HG03439 (cell line): ENCODE measurements at regions not wholly inside any gene's neighbourhood (a gene's known extent, or its start where the extent isn't known, plus 50 kb on each side); places are given as distances from the start of the nearest gene placed in this dataset.
"Not testable (repeated sequence)": the region's sequence is repeated elsewhere in the genome, so short reads cannot be mapped to it uniquely, and the experiment has no call there.

Experiments used
- ATAC-seq: cut with Tn5 transposase; IDR thresholded peaks from one replicate; pipeline ENCODE4 v1.9.1; 2021; ENCODE audit warnings: mild to moderate bottlenecking, moderate library complexity; ENCODE audit not compliant: unreplicated experiment

DNA sequence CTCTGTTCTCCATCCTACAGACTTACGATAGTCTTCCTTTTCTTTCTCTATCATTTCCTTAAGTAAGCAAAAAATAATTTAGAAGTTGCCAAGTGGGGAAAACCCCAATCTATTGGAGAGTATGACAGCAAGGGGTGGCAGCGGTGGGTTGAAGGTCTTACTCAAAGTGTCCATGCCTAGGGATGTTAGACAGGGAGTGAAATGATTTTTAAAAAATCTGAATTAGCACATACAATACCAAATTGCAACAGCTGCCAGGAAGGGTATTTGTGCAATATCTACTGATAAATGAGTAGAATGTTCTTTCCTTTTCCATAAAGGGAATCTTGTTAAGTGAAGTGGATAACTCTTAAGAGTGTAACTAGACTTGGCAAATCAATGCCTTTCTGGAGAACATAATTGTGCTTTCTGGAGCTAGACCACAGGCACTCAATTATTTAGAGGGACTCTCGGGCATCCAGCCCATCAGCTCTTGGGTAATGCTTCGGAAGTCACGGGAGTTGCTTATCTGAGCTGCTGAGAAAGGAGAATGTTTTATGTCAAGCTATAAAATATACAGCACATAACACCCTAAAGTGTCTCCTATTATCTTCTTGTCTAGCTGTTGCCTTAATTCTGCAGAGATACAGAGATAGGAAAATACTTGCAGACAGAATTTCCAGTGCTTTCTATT is 151.5 kb downstream of the KCNJ2 start:
- no peak for ATAC-seq

DNA sequence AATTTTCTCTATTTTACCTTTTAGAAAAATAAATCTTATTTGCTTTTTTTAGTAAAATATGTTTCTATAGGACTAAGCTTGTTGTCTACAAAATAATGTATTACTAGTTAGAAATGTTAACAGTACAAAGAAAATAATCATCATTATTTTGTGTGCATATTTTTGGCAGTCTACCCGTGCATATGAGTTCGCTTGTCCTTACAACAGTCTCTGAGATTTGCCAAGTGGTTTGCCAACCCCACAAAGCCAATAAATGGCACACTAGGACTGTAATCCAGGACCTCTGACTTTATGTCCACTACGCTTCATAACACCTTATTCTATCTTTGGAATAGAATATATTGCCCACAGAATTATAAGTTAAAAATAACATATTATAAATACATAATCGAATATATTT is 152.0 kb downstream of the KCNJ2 start:
- no peak for ATAC-seq

DNA sequence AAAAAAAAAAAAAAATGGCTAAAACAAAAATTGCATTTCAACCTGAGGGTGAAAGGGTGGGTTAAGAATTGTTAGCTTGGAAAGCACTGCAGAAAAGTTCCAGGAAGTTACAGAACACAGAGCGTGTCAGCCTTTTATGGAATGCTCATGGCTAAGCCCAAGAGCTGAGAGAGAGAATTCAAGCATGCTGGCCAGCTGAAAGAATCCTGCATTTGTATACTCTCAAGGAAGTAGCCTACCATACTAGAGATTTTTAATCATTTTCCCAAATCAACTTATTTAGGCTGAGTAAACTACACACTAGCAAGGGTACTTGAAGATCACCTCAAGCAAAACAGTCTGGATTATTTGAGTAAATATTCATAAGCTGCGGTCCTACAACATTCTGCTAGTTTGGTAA is 153.9 kb downstream of the KCNJ2 start:
- no peak for ATAC-seq

DNA sequence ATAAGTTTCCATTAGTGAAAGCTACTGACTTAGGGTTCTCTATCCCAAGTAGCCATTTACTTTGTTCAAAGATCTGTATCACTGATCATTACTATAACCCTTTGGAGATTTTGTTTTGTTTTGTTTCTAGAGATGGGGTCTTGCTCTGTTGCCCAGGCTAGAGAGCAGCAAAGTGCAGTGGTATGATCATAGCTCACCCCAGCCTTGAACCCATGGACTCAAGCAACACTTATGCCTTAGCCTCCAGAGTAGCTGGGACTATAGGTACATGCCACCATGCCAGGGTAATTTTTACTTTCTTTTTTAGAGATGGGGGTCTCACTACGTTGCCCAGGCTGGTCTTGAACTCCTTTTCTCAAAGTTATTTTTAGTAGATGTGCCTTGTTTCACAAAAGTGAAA is 154.7 kb downstream of the KCNJ2 start:
- ATAC-seq: no peak

DNA sequence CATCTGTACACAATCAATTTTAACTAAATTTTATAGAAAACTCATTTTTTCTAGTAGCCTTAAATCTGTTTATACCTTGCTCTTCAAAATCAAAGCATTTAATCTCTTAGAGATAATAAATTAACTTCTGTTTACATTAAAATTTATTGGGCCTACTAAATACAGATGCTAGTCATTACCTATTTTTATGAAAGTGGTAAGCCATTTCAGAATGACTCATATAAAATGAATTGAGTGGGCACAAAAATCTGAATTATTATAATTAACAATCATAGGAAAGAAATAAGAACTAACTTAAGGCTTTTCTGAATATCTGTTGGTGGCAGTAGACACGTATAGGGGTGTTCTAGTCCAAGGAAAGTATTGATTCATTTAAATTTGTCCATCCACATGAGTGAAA is 157.9 kb downstream of the KCNJ2 start:
- ATAC-seq: no peak

DNA sequence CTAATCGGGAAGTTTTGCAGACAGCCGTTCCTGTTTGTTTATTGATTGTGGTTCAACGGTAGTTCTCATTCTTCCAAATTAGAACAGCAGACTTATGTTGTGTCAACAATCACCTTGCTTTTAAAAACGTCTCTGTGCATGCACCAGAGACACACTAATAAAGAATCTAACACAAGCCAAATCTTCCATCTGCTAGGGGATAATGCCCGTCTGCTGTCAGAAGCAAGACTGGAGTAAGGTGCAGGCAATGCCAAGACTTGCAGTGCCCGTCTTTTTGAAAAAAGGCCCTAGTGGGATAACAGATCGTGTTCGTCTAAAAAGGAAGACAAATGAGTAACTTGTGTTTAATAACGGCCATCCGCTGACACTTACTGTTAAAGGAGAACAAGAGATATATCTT is 158.4 kb downstream of the KCNJ2 start:
- no peak for ATAC-seq

DNA sequence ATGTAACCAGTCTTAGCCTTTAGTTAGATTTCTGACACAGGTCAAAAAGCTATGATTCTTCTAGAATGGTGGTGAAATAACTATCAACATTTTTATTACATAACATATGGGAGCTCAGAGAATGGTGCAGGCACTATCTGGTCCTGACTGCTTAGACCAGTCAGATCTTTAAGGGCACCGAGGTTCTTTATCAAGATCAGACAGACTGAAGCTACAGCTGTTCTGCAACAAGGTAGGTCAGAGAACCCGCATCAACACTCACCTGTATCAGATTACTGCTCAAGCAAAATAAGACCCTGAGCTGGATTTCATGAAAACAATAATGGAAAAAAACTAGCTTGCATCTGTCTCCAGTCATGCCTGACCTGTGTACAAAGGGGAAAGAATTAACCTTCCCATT is 160.4 kb downstream of the KCNJ2 start:
- ATAC-seq: no peak

DNA sequence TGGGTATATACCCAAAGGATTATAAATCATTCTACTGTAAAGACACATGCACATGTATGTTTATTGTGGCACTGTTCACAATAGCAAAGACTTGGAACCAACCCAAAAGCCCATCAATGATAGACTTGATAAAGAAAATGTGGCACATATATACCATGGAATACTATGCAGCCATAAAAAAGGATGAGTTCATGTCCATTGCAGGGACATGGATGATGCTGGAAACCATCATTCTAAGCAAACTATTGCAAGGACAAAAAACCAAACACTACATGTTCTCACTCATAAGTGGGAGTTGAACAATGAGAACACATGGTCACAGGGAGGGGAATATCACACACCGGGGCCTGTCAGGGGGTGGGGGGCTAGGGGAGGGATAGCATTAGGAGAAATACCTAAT is 161.7 kb downstream of the KCNJ2 start:
- not testable (repeated sequence) for ATAC-seq

DNA sequence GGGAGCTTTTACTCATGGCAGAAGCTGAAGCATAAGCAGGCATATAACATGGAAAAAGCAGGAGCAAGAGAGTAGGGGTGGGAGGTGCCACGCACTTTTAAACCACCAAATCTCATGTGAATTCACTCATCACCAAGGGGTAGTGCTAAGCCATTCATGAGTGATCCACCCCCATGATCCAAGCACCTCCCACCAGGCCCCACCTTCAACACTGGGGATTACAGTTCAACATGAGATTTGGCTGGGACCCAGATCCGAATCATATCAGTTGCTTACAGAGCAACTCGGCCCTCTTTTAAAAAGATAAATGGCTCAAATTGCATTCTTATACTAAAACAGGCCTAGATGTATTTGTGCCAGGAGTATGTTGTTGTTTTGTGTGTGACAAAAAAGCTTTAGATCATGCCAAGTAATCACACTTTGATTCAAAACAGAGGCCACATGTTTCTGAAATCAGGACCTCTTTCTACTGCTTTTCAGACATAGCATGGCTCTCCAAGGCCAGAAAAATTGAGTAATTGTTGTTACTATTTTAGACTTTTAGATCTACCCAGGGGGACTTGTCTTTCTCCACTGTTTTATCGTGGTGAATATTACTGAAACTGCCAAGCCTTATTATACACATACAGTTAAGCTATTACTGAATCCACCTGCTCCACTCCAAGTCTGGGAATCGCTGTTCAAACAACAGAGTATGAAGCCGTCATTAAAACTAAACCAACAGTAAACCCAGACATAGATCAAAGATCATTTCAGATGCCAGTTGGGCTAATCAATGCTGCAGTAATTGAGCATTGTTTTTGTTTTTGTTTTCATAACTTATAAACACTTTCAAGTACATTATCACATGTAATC is 163.3 kb downstream of the KCNJ2 start:
- ATAC-seq: no peak

DNA sequence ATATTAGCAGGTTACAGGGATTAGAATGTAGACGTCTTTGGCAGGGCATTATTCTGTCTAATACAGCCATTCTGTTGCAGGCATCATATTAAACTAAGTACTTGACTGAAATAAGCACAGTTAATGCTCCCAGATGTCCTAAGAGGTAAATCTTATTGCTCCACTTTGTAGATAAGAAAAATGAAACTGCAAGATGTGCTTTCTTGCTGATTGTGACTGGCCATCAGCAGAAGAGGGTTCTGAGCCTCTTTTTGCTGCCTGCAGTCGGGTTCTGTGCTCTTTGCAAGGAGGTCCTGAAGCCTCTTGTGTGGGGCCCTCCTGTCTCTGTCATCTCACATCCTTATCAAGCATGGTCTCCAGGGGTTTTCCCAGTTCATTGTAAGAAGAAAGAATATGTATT is 167.1 kb downstream of the KCNJ2 start:
- ATAC-seq: no peak

DNA sequence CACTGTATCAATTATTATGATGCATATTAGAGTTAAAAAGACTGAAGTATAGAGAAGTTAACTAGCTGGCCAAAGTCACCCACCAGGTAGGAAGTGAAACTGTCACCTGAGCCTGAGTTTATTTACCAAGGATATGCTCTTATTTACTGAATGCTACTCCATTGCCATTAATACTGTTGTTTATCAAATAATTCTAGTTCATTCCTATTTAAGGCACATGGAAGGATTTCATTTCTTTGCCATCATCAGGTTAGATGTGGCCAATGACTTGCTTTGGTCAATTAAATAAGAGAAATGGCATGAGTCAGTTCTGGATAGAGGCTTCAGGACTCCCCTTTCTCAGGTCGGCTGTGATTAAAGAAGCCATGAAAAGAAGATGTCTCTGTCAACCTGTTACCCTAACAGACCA is 169.6 kb downstream of the KCNJ2 start:
- no peak for ATAC-seq

DNA sequence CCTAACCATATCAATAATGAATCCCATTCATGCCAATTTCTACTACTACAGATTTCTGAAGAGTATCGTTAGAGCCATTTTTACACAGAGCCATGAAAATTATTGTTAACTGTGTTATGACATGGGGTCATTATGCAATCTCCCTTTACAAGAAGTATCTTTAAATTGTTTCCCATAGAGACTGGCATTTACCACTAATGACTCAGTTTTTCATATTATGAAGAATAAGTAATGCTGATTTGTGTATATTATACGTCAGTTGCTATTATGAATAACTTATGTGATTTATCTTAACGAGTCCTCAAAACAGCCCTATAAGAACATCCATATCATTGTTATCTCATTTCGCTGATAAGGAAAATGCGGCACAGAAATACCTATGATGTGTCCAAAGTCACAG is 173.8 kb downstream of the KCNJ2 start:
- ATAC-seq: no peak

DNA sequence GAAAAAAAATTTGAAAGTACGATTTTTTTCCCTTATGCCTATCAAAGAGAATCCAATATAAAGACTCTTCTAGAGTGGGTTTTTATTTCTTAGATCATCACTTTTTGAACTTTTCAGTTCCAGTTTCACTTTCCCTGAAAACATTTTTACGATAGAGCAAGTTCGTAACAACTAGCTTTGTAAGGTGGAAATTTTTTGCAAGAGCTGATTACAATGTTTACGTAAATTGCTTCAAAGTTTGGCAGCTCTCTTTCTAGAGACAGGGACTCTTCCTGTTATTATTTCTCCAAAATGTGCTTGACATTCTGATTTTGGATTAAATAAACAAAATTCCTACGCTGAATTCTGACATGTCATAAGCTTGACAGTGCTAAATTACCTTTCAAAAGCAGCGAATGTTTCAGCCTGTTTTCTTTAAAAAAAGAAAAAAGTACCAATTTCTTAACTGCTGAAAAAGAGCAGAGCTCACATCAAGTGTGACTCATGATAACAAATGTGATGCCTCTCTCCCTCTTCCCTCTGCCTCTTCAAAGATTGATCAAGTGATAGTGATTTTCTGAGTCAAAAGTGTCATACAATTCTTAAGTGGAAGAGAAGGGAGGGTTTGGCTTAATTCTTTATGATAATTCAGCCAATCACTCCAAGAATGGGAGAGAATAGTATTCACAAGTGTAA is 175.2 kb downstream of the KCNJ2 start:
- no peak for ATAC-seq

DNA sequence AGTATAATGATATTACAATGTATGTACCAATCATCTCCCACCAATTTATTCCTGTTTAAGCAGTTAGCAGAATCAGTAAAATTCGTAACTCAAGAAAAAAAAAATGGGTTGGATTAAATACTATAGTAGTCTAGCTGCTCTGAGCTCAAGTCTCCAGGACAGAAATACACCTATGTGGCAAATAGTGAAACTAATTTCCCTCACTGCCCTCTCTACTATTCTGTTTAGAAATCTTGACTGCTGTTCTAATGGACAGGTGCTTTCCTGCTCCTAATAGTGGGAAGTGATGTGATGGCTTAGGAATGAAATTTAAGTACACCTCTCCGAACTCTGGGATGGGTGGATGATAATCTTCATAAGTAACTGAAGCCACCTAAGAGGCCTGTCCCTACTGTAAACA is 175.7 kb downstream of the KCNJ2 start:
- no peak for ATAC-seq

DNA sequence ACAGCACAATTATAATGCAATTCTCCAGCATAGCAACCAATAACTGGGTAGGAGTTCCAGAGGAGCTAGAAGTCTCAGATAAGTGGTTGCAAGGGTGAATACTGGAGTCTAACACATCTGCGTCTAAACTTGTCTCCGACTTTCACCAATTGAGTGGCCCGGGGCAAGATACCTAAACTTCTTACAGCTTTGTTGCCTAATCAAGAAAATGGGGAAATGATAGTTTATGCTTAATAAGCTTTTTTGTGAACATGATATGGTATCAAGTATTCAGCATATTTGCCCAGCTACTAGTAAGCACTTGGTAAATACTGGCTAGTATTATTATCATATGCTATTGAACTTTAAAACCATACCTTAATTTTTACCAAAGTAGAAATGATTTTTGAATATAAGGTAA is 183.5 kb downstream of the KCNJ2 start:
- no peak for ATAC-seq

DNA sequence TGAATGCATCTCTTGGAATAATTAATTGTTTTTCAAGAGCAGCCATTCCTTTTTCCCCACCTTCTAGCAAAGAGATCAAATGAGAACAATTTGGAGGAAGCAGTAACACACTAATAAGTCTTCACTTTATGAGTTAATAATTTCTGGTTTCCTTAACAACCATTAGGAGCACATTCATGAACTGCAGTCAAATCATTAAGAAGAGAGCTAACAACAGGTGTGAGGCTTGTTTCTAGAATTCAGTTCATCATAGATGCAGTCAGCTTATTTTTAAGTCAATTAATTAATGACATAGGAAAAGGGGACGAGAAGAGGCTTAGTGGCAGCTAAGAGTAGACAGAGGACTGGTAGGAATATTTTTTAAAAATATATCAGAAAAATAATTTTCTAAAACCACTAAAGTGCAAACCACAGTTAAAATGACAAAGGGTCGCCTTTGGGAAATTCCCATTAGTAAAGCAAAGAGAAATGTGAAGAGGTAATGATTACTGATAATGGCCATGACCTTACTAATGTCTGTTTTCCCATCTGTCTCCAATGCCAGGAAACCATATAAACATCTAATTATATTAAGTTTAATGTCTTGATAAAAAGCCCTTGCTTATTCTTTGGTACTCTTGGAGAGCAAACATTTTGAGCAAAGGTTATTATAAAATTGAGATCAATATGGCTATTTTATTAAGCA is 184.2 kb downstream of the KCNJ2 start:
- ATAC-seq: no peak

DNA sequence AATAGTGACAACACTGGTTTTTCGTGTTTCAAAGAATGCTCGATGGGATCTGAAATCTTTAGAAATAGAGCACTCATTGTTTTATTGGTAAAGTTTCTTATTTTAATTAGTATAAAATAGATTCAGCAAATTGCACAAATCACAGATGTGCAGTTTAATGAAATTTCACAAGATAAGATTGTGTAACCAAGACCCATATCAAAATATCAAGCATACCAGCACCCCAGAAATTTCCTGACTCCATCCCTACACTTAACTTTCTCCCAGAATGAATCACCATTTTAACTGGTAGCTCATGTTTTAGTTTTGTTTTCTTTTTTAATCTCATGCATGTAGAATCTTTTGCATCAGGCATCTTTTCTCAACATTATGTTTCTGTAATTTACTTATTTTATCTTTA is 185.9 kb downstream of the KCNJ2 start:
- ATAC-seq: no peak

DNA sequence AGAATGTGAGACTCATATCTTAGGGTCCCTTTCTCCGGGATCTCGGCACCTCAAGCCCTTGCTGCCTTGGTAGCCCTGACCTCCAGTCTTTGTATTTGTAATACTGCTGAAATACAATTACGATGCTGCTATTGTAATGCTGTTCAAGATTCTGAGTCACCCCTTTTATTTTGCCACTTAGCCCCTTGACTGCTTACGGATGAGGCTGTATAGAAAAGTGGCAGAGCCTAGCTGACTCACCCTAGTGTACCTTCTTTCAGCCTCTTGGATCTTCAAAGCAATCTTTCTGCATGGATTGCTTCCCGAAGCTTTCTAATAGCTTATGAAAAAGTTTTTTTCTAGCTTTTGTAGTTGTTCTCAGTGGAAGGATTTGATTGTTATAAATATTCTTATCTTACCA is 187.9 kb downstream of the KCNJ2 start:
- ATAC-seq: no peak

DNA sequence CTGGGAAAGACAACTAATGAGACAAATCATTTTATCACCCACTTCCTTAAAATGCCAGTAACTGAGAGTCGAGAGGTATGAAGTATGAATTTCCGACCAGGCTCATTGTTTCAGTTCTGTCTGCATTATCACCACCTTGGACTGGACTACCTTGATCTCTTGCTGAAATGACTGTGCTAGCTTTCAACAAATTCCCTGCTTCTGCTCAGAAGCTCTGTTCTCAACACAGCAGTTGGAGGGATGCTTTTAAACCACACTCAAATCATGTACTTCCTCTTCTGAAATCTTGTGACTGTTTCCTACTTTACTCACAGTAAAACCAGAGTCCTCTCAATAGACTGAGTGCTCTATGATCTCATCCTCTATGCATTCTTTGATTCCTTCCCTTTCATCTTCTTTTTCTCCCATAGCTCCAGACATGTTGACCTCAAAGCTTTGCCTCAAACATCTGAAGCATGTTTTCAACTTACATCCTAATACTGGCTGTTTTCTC is 195.8 kb downstream of the KCNJ2 start:
- ATAC-seq: peak; percentile 64

DNA sequence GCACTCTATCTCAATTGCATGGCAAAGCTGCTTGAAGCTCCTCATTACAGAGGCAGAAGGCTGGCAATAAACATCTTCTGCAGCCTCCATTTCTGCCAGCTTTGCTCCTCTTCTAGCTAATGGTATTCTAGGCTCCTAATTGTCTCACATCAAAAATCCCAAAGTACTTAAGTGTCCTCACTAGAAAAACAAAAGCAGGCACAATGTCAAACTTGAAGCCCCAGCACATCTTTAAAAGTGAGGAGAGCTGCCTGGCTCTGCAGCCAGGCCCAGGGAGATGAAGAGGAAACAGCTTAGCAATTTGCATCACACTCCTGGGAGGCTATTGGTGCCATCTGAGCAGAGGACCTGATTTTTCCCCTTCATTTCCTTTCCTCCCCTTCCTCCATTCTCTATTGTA is 197.1 kb downstream of the KCNJ2 start:
- no peak for ATAC-seq

DNA sequence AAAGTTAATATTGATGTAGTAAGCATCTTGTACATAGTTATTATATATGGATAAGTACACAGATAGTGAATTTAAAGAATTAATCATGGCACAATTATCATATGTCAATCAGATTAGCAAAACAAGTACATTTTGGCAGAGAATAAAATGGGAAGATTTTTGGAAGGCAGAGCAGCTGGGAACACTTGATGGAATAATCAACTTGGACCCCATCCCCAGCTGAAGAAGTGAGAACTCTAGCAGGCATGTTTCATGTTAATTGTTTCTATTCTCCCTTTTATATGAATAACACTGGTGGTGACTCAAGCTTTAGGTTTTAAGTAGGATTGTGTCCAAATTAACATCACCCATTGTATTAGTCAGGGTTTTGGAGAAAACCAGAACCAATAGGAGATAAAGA is 198.7 kb downstream of the KCNJ2 start:
- ATAC-seq: no peak
